Erythroblast (primary cell): ENCODE measurements at regions not wholly inside any gene's neighbourhood (a gene's known extent, or its start where the extent isn't known, plus 50 kb on each side); places are given as distances from the start of the nearest gene placed in this dataset.
A peak's percentile ranks its signal among the peaks of the same experiment; 100 is the strongest.

Source experiments
- DNase-seq, 2 experiments: peaks; one replicate each; lab custom pipeline; 2025; lab: John Stamatoyannopoulos, UW
- GATA1 ChIP-seq: IDR thresholded peaks from 2 replicates; pipeline ENCODE4 v1.6.1; 2011; ENCODE audit warnings: low read depth, mild to moderate bottlenecking, control low read depth, low read length, moderate library complexity
- POLR2A ChIP-seq: IDR thresholded peaks from 2 replicates; pipeline ENCODE4 v1.6.1; 2011; ENCODE audit warnings: mild to moderate bottlenecking, low read length

DNA sequence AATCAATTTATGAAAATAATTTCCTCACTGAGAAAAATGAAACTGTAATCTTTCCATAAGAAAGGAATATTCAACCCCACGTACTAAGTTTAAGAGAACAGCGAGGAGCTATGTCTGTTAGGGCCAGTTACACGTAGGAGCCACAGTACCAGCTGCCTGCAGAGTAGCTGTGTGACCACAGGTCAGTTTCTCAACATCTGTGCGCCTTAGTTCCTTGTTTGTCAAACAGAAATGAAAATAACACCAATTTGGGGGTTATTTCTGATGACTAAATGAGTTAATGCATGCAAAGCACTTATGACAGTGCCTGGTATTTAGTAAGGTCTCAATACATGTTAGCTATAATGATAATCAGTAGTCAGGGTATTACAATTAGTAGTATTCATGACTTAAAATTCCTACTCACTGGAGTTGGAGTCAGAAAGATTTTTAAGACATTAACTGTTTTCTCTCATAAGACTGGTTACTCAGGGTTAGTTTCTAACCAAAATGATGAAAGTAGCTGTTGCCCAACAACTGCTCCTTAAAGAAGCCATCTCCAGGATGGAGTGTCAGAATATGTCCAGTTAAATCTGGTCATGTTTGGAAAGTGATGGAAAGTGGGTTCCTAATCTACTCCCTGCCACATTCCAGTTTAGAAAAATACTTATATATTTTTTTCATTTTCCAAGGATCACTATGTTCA is 85.8 kb upstream of the ZNF648 start:
- TF ChIP-seq GATA1: no peak
- TF ChIP-seq POLR2A: no peak
- peak in 1 of 2 experiments; percentile 16 for DNase-seq

GRCh38 chr1:182146286-182146685 is 84.8 kb upstream of the ZNF648 start:
- TF ChIP-seq POLR2A (no peak), GATA1 (no peak)
- DNase-seq: no peak

GRCh38 chr1:182145441-182145840 is 83.9 kb upstream of the ZNF648 start:
- DNase-seq: no peak
- TF ChIP-seq POLR2A: no peak
- TF ChIP-seq GATA1: no peak

- no peak for TF ChIP-seq GATA1
- peak; percentile 18 for TF ChIP-seq POLR2A
- DNase-seq: peak in 1 of 2 experiments; percentile 42
These were observed 83.1 kb upstream of the ZNF648 start for GRCh38 chr1:182144646-182145030.

GRCh38 chr1:182143825-182144645 is 82.5 kb upstream of the ZNF648 start:
- TF ChIP-seq GATA1 (no peak), POLR2A (no peak)
- peak; percentile 46 to 64 for DNase-seq

DNA sequence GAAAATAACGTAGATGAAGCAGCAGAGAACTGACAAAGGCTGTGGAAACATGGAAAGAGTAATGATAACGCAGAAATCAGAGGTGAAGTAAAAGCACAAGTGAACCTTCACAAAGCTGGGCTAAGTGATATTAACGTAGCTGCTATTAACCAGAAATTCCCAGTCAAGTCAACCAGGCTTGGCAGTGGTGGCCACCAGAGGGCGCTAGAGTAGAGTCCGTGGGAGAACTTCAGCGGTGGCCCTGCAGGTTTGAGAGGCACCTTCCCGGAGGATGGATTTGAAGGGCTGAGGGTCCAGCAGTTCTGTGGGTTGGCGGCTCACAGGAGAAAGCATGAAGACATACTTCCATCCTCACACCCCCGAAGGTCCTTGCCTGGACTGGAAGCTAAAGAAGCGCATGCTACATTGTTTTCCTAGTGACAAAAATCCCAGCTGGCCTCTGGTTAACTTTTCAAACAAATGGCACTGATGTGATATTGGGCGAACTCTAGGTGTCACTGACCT is 81.7 kb upstream of the ZNF648 start:
- DNase-seq: peak; percentile 86 to 94
- no peak for TF ChIP-seq GATA1
- no peak for TF ChIP-seq POLR2A

GRCh38 chr1:182142621-182143020 is 81.1 kb upstream of the ZNF648 start:
- no peak for DNase-seq
- TF ChIP-seq POLR2A: no peak
- no peak for TF ChIP-seq GATA1

GRCh38 chr1:182141040-182141439 is 79.5 kb upstream of the ZNF648 start:
- TF ChIP-seq GATA1 (no peak), POLR2A (no peak)
- DNase-seq: no peak

DNA sequence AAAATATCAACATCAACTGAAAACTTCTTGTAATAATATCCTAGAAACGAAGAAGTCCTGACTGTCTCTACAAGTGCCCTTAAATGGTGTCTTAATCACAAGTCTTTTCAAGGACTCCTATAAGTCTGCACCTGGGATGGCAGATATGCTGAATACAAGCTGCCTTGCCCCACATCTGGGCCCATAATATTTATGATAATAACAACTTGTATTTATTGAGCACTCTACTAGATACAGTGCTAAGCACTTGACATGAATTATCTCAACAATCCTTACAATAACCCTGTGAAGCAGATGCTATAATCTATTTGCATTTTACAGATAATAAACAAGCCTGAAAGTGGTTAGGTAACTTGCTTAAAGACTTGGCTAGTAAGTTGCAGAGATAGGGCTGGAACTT is 78.0 kb upstream of the ZNF648 start:
- DNase-seq: peak; percentile 28 to 83
- TF ChIP-seq GATA1 (no peak), POLR2A (no peak)

GRCh38 chr1:182137546-182137945 is 76.0 kb upstream of the ZNF648 start:
- no peak for TF ChIP-seq GATA1
- no peak for TF ChIP-seq POLR2A
- DNase-seq: no peak

DNA sequence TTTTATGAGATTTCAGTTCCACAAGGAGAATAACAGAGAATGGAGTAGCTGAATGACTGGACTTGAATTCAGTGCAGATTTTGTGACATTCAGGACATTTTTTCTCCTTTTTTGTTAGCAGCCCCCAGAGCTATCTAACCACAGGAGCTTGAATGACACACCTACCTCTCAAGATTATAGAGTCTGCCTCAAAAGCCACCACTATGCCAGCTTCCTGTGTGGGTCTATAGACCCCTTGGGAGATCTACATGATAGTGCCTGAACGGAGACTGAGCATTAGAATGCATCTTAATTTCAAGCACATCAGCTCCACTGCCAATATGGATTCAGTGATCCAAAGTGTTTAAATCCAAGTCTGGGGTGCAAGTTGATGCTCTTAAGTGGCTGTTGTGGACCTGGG is 74.4 kb upstream of the ZNF648 start:
- DNase-seq: no peak
- TF ChIP-seq POLR2A (no peak), GATA1 (no peak)

- TF ChIP-seq POLR2A (no peak), GATA1 (no peak)
- peak; percentile 9 for DNase-seq
These were observed 72.7 kb upstream of the ZNF648 start for GRCh38 chr1:182134257-182134656.

- no peak for DNase-seq
- TF ChIP-seq POLR2A (no peak), GATA1 (no peak)
These were observed 71.7 kb upstream of the ZNF648 start for GRCh38 chr1:182133181-182133580.

DNA sequence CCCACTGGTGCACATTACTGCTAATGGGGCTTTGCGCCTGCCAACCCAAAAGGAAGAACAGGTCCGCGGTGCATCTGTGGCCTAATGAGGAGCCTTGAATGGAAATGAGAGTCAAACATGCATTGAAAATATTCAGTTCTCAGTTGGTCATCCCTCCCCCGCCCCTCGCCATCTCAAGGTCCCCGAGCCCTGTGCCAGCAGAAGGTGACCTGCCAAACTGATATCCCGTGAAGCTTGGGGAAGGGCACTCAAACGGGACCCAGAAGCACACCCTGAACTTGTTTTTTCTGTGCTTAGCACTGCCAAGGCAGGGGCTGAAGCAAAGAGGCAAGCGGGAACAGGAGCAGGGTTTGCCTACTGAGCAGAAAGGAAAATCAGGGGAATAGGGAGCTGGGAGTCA is 67.9 kb upstream of the ZNF648 start:
- no peak for DNase-seq
- TF ChIP-seq POLR2A (no peak), GATA1 (no peak)

GRCh38 chr1:182128502-182128901 is 67.0 kb upstream of the ZNF648 start:
- DNase-seq: no peak
- TF ChIP-seq POLR2A (no peak), GATA1 (no peak)
